Daoy (cell line): ENCODE measurements at regions not wholly inside any gene's neighbourhood (a gene's known extent, or its start where the extent isn't known, plus 50 kb on each side); places are given as distances from the start of the nearest gene placed in this dataset.

Experiments used
- DNase-seq: peaks from one replicate; pipeline ENCODE4 v3.0.0-alpha.2; 2015; ENCODE audit warnings: low read depth

GRCh38 chr7:53699215-53699837 lies 663.9 kb downstream of the POM121L12 start:
- DNase-seq = no peak

- no peak for DNase-seq
Measured at GRCh38 chr7:53719122-53719521, 683.7 kb downstream of the POM121L12 start.

GRCh38 chr7:53740971-53741370 lies 705.5 kb downstream of the POM121L12 start:
- peak; percentile 9 for DNase-seq

GRCh38 chr7:53743697-53744402 lies 708.4 kb downstream of the POM121L12 start:
- DNase-seq = no peak

GRCh38 chr7:53744403-53744760 lies 708.9 kb downstream of the POM121L12 start:
- DNase-seq = no peak

- no peak for DNase-seq
Measured at GRCh38 chr7:53756946-53757345, 721.5 kb downstream of the POM121L12 start.

- DNase-seq = no peak
Measured at GRCh38 chr7:53768186-53768585, 732.8 kb downstream of the POM121L12 start.

GRCh38 chr7:53771701-53772100 lies 736.3 kb downstream of the POM121L12 start:
- no peak for DNase-seq

GRCh38 chr7:53776323-53776722 lies 740.9 kb downstream of the POM121L12 start:
- DNase-seq = no peak

- no peak for DNase-seq
Measured at GRCh38 chr7:53789741-53790140, 752.4 kb upstream of the VSTM2A start.

GRCh38 chr7:53794816-53795215 lies 747.4 kb upstream of the VSTM2A start:
- no peak for DNase-seq

- DNase-seq = peak; percentile 85
Measured at GRCh38 chr7:53800746-53801145, 741.4 kb upstream of the VSTM2A start.

- no peak for DNase-seq
Measured at GRCh38 chr7:53806119-53806518, 736.1 kb upstream of the VSTM2A start.

- peak; percentile 95 for DNase-seq
Measured at GRCh38 chr7:53811555-53812079, 730.6 kb upstream of the VSTM2A start.

GRCh38 chr7:53812135-53812534 lies 730.0 kb upstream of the VSTM2A start:
- peak; percentile 19 for DNase-seq

- no peak for DNase-seq
Measured at GRCh38 chr7:53835301-53835700, 706.9 kb upstream of the VSTM2A start.

- no peak for DNase-seq
Measured at GRCh38 chr7:53877688-53878087, 664.5 kb upstream of the VSTM2A start.

GRCh38 chr7:53900856-53901528 lies 641.2 kb upstream of the VSTM2A start:
- DNase-seq = no peak

GRCh38 chr7:53904355-53904754 lies 637.8 kb upstream of the VSTM2A start:
- DNase-seq = no peak

GRCh38 chr7:53917637-53918036 lies 624.5 kb upstream of the VSTM2A start:
- no peak for DNase-seq

- no peak for DNase-seq
Measured at GRCh38 chr7:53920011-53920410, 622.2 kb upstream of the VSTM2A start.

- DNase-seq = no peak
Measured at GRCh38 chr7:53940483-53940882, 601.7 kb upstream of the VSTM2A start.

GRCh38 chr7:53947732-53948131 lies 594.4 kb upstream of the VSTM2A start:
- DNase-seq = no peak
